Brain microvascular endothelial cell (primary cell): ENCODE measurements at regions not wholly inside any gene's neighbourhood (a gene's known extent, or its start where the extent isn't known, plus 50 kb on each side); places are given as distances from the start of the nearest gene placed in this dataset.

Experiments
- DNase-seq: peaks from one replicate; pipeline ENCODE4 v3.0.0-alpha.2; 2020
- H3K27ac ChIP-seq: fragments of 250-450 bp; sonication (Bioruptor Pico); 2 replicates; pipeline ENCODE4 v1.5.1; 2020; ENCODE audit warnings: mild to moderate bottlenecking, moderate library complexity
- H3K27me3 ChIP-seq: fragments of 250-450 bp; sonication (Bioruptor Pico); replicated peaks from 2 replicates; pipeline ENCODE4 v1.5.1; 2020; ENCODE audit warnings: mild to moderate bottlenecking
- H3K36me3 ChIP-seq: fragments of 250-450 bp; sonication (Bioruptor Pico); replicated peaks from 2 replicates; pipeline ENCODE4 v1.5.1; 2020; ENCODE audit warnings: mild to moderate bottlenecking
- H3K4me3 ChIP-seq: 2 replicates; pipeline ENCODE4 v1.5.1; 2011; ENCODE audit warnings: low read depth, mild to moderate bottlenecking, control low read depth, low read length, moderate library complexity
- in situ Hi-C: cut with HindIII; loops from 2 replicates; pipeline ENCODE4 v1.10.0; 2017; ENCODE audit warnings: low sequenced_read_pairs, low pct_ligation_motif_present
- TF ChIP-seq, protein P1 (sequence below): IDR thresholded peaks from 2 replicates; pipeline ENCODE4 v1.5.1; 2011; ENCODE audit warnings: low read depth, mild to moderate bottlenecking, moderate library complexity, low read length, control low read depth, inconsistent platforms; ENCODE audit errors: missing control alignments

DNA sequence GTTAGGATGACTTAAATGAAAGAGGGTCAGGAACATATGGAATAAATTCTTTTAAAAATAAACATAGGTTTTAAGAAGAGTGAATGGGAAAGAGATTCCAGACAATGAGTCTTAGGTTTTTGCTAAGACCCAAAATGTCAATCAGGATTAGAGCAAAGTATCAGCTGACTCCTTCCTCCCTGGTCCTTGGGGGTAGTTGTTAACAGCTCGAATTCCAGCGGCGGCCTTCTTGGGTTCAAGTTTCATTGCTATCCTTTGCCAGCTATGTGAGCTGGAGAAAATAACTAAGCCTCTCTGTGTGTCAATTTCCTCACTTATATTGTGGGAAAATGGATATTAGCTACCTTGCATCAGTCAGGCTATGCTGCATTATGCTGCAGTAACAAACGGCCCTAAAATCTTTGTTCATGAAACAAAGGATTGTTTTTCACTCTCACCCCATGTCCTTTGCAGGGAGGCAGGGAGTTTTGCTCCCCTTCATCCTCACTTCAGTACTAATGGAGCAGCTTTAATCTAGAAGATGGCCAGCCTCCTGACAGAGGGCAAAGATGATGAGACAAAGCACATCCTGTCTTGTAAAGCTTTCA, 83.8 kb upstream of the RFLNA start:
- Histone ChIP-seq H3K4me3 (no peak overlapping the region), H3K36me3 (no peaks in the 10 kb centered on the region), H3K27me3 (peaks cover 5% of the 10 kb centered on the region), H3K27ac (no peak overlapping the region)
- in situ Hi-C loops: no loop called here
- TF ChIP-seq, protein P1, sequence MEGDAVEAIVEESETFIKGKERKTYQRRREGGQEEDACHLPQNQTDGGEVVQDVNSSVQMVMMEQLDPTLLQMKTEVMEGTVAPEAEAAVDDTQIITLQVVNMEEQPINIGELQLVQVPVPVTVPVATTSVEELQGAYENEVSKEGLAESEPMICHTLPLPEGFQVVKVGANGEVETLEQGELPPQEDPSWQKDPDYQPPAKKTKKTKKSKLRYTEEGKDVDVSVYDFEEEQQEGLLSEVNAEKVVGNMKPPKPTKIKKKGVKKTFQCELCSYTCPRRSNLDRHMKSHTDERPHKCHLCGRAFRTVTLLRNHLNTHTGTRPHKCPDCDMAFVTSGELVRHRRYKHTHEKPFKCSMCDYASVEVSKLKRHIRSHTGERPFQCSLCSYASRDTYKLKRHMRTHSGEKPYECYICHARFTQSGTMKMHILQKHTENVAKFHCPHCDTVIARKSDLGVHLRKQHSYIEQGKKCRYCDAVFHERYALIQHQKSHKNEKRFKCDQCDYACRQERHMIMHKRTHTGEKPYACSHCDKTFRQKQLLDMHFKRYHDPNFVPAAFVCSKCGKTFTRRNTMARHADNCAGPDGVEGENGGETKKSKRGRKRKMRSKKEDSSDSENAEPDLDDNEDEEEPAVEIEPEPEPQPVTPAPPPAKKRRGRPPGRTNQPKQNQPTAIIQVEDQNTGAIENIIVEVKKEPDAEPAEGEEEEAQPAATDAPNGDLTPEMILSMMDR: no peak
- DNase-seq: no peak

- Histone ChIP-seq H3K27ac (no peak overlapping the region), H3K36me3 (no peaks in the 10 kb centered on the region), H3K4me3 (no peak overlapping the region), H3K27me3 (peaks cover 5% of the 10 kb centered on the region)
- no peak for DNase-seq
- TF ChIP-seq, protein P1: no peak
- in situ Hi-C loops: no loop called here
Measured at GRCh38 chr12:124211753-124212152, 83.1 kb upstream of the RFLNA start.

- H3K36me3 ChIP-seq: no peaks in the 10 kb centered on the region
- no peak overlapping the region for H3K4me3 ChIP-seq
- TF ChIP-seq, protein P1: no peak
- no peaks in the 10 kb centered on the region for H3K27me3 ChIP-seq
- DNase-seq: no peak
- no peak overlapping the region for H3K27ac ChIP-seq
- in situ Hi-C loops: no loop called here
Measured at GRCh38 chr12:124213666-124214347, 81.1 kb upstream of the RFLNA start.

- Histone ChIP-seq H3K4me3 (no peak overlapping the region), H3K27me3 (no peaks in the 10 kb centered on the region), H3K36me3 (no peaks in the 10 kb centered on the region), H3K27ac (no peak overlapping the region)
- TF ChIP-seq, protein P1: no peak
- in situ Hi-C loops: no loop called here
- DNase-seq: no peak
Measured at GRCh38 chr12:124214574-124214973, 80.3 kb upstream of the RFLNA start.

DNA sequence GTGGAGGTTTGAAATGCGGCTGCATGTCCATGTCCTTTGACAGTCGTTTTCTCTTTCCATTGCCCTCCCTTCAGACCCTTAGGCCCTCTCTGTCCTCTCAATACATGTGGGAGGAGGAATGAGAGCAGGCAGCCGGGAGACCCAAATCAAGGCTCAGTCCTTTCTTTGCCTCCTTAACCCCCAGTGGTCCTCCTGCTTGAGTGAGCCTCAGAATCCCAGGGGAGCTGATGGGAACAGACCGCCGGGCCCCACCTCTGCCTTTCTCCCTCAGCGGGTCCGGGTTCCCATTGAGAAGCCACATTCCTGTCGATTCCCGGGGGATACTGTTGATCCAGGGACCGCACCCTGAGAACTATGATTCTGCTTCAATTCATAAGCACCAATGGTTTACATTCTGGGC, 77.9 kb upstream of the RFLNA start:
- Histone ChIP-seq H3K4me3 (no peak overlapping the region), H3K27ac (no peak overlapping the region), H3K36me3 (no peaks in the 10 kb centered on the region), H3K27me3 (no peaks in the 10 kb centered on the region)
- in situ Hi-C loops: no loop called here
- no peak for DNase-seq
- TF ChIP-seq, protein P1: no peak
